Activated CD4-positive, alpha-beta memory T cell treated with anti-CD3 and anti-CD28 coated beads for 36 hours (primary cell): ENCODE measurements at regions not wholly inside any gene's neighbourhood (a gene's known extent, or its start where the extent isn't known, plus 50 kb on each side); places are given as distances from the start of the nearest gene placed in this dataset.
"Not testable (repeated sequence)": the region's sequence is repeated elsewhere in the genome, so short reads cannot be mapped to it uniquely, and the experiment has no call there.

Experiments used
- CTCF ChIA-PET: fragments of 350-600 bp; sonication (Branson Sonifier 250); formaldehyde crosslinking; loops from one replicate; lab custom pipeline; 2021; ENCODE audit warnings: antibody characterized with exemption, inconsistent platforms; lab: Charles Lee
- POLR2A ChIA-PET: fragments of 350-600 bp; sonication (Branson Sonifier 250); formaldehyde crosslinking; loops from one replicate; lab custom pipeline; 2021; ENCODE audit warnings: antibody characterized with exemption; lab: Charles Lee
- DNase-seq: peaks from one replicate; pipeline ENCODE4 v3.0.0-alpha.2; 2020
- H3K27ac Mint-ChIP-seq: one replicate; pipeline ENCODE4 v1.8.0; 2021; ENCODE audit warnings: mixed read lengths
- H3K27me3 Mint-ChIP-seq: one replicate; pipeline ENCODE4 v1.8.0; 2021; ENCODE audit warnings: mixed read lengths
- H3K36me3 Mint-ChIP-seq: one replicate; pipeline ENCODE4 v1.8.0; 2021; ENCODE audit warnings: mixed read lengths
- H3K4me1 Mint-ChIP-seq: one replicate; pipeline ENCODE4 v1.8.0; 2021; ENCODE audit warnings: low read depth, mixed read lengths
- H3K4me3 Mint-ChIP-seq: one replicate; pipeline ENCODE4 v1.8.0; 2021; ENCODE audit warnings: mild to moderate bottlenecking, mixed read lengths
- H3K9me3 Mint-ChIP-seq: one replicate; pipeline ENCODE4 v1.8.0; 2021; ENCODE audit warnings: mixed read lengths
- intact Hi-C: fragments of 100-400 bp; cut with micrococcal nuclease; formaldehyde crosslinking; loops from one replicate; pipeline ENCODE4 v1.15.1; 2023

- intact Hi-C loops: no loop called here
- Mint-ChIP-seq H3K36me3 (no peaks in the 10 kb centered on the region), H3K4me3 (no peak overlapping the region), H3K27me3 (peaks cover 19% of the 10 kb centered on the region), H3K27ac (no peak overlapping the region), H3K4me1 (peaks cover 11% of the 10 kb centered on the region), H3K9me3 (no peaks in the 10 kb centered on the region)
- CTCF ChIA-PET: interaction anchor here (1.2 kb wide), 1 partner anchor 10 kb away, joined by 3 read pairs; no protein-coding TSS in a partner anchor
- DNase-seq: no peak
- POLR2A ChIA-PET: interaction anchor here (1.0 kb wide), 1 partner anchor 50 kb away, joined by 7 read pairs; the partner anchor contains the start of gene CAPRIN1
Measured at GRCh38 chr11:34001557-34002064, 49.9 kb upstream of the CAPRIN1 start.

- peaks cover 23% of the 10 kb centered on the region for H3K27me3 Mint-ChIP-seq
- no peak overlapping the region for H3K4me3 Mint-ChIP-seq
- CTCF ChIA-PET: interaction anchor here (0.6 to 0.7 kb wide), 2 partner anchors 17 to 382 kb away, joined by 3 read pairs; no protein-coding TSS in a partner anchor
- DNase-seq: no peak
- H3K27ac Mint-ChIP-seq: no peak overlapping the region
- POLR2A ChIA-PET: no interaction called here
- peaks cover 11% of the 10 kb centered on the region for H3K4me1 Mint-ChIP-seq
- H3K36me3 Mint-ChIP-seq: no peaks in the 10 kb centered on the region
- intact Hi-C loops: loop anchor here (5.0 kb wide), 2 partner anchors 68 to 173 kb away; no protein-coding TSS in a partner anchor
- no peaks in the 10 kb centered on the region for H3K9me3 Mint-ChIP-seq
Measured at GRCh38 chr11:33999393-33999792, 52.1 kb upstream of the CAPRIN1 start.

- no peak overlapping the region for H3K4me3 Mint-ChIP-seq
- no peak for DNase-seq
Measured at GRCh38 chr11:33997584-33998251, 53.8 kb upstream of the CAPRIN1 start.

GRCh38 chr11:33996498-33997454 is 54.8 kb upstream of the CAPRIN1 start:
- peak; percentile 81 for DNase-seq
- ChIA-PET CTCF (interaction anchor here (0.6 to 3.4 kb wide), 37 partner anchors 9 to 496 kb away, joined by 3 to 26 read pairs (median 4); partner anchors contain the start of genes ABTB2, CAPRIN1 and NAT10), POLR2A (interaction anchor here (0.6 kb wide), 1 partner anchor 103 kb away, joined by 3 read pairs; no protein-coding TSS in a partner anchor)
- Mint-ChIP-seq H3K27me3 (peaks cover 16% of the 10 kb centered on the region), H3K36me3 (no peaks in the 10 kb centered on the region), H3K4me1 (peaks cover 11% of the 10 kb centered on the region), H3K9me3 (no peaks in the 10 kb centered on the region), H3K27ac (no peak overlapping the region), H3K4me3 (no peak overlapping the region)
- intact Hi-C loops: loop anchor here (1.0 to 5.0 kb wide), 6 partner anchors 56 to 497 kb away; partner anchors contain the start of gene NAT10

More at GRCh38 chr11:33997584-33998251, 53.8 kb upstream of the CAPRIN1 start:
- CTCF ChIA-PET: interaction anchor here (0.6 to 3.4 kb wide), 25 partner anchors 10 to 495 kb away, joined by 3 to 26 read pairs (median 4); partner anchors contain the start of genes ABTB2, CAPRIN1 and NAT10
- intact Hi-C loops: loop anchor here (1.0 to 5.0 kb wide), 6 partner anchors 55 to 496 kb away; partner anchors contain the start of gene NAT10
- H3K36me3 Mint-ChIP-seq: no peaks in the 10 kb centered on the region
- H3K27me3 Mint-ChIP-seq: peaks cover 20% of the 10 kb centered on the region
- no peaks in the 10 kb centered on the region for H3K9me3 Mint-ChIP-seq
- H3K27ac Mint-ChIP-seq: no peak overlapping the region
- POLR2A ChIA-PET: no interaction called here
- H3K4me1 Mint-ChIP-seq: peaks cover 11% of the 10 kb centered on the region

GRCh38 chr11:33994937-33995336 is 56.6 kb upstream of the CAPRIN1 start:
- Mint-ChIP-seq H3K4me1 (peaks cover 15% of the 10 kb centered on the region), H3K27ac (no peak overlapping the region), H3K27me3 (peaks cover 15% of the 10 kb centered on the region), H3K4me3 (no peak overlapping the region), H3K36me3 (no peaks in the 10 kb centered on the region), H3K9me3 (no peaks in the 10 kb centered on the region)
- DNase-seq: no peak
- ChIA-PET CTCF (interaction anchor here (0.9 kb wide), 1 partner anchor 366 kb away, joined by 3 read pairs; no protein-coding TSS in a partner anchor), POLR2A (no interaction called here)
- intact Hi-C loops: loop anchor here (5.0 kb wide), 2 partner anchors 72 to 177 kb away; no protein-coding TSS in a partner anchor

- H3K9me3 Mint-ChIP-seq, H3K4me1 Mint-ChIP-seq, DNase-seq, H3K27ac Mint-ChIP-seq, H3K27me3 Mint-ChIP-seq, H3K36me3 Mint-ChIP-seq, intact Hi-C loops, POLR2A ChIA-PET, H3K4me3 Mint-ChIP-seq: not testable (repeated sequence)
- CTCF ChIA-PET: interaction anchor here (1.6 kb wide), 1 partner anchor 11 kb away, joined by 3 read pairs; no protein-coding TSS in a partner anchor
Measured at GRCh38 chr11:33991136-33991535, 60.4 kb upstream of the CAPRIN1 start.

- H3K27ac Mint-ChIP-seq, H3K36me3 Mint-ChIP-seq, H3K9me3 Mint-ChIP-seq, intact Hi-C loops, H3K4me3 Mint-ChIP-seq, H3K4me1 Mint-ChIP-seq, POLR2A ChIA-PET, H3K27me3 Mint-ChIP-seq, DNase-seq: not testable (repeated sequence)
- CTCF ChIA-PET: interaction anchor here (1.3 to 3.5 kb wide), 3 partner anchors 9 to 368 kb away, joined by 3 to 52 read pairs (median 5); partner anchors contain the start of gene ABTB2
Measured at GRCh38 chr11:33990131-33990530, 61.4 kb upstream of the CAPRIN1 start.

GRCh38 chr11:33989461-33989860 is 62.1 kb upstream of the CAPRIN1 start:
- intact Hi-C loops: no loop called here

GRCh38 chr11:33988586-33989370 is 62.8 kb upstream of the CAPRIN1 start:
- Mint-ChIP-seq H3K9me3 (no peaks in the 10 kb centered on the region), H3K27me3 (peaks cover 3% of the 10 kb centered on the region), H3K36me3 (no peaks in the 10 kb centered on the region), H3K4me1 (peaks cover 4% of the 10 kb centered on the region), H3K4me3 (no peak overlapping the region), H3K27ac (no peak overlapping the region)
- ChIA-PET POLR2A (interaction anchor here (0.6 kb wide), 1 partner anchor 9 kb away, joined by 3 read pairs; no protein-coding TSS in a partner anchor), CTCF (interaction anchor here (0.7 to 3.5 kb wide), 22 partner anchors 8 to 369 kb away, joined by 3 to 52 read pairs (median 4); partner anchors contain the start of gene ABTB2)
- intact Hi-C loops: loop anchor here (1.0 kb wide), 1 partner anchor 130 kb away; no protein-coding TSS in a partner anchor
- no peak for DNase-seq

More at GRCh38 chr11:33989461-33989860, 62.1 kb upstream of the CAPRIN1 start:
- Mint-ChIP-seq H3K4me1 (peaks cover 4% of the 10 kb centered on the region), H3K27me3 (peaks cover 3% of the 10 kb centered on the region), H3K4me3 (no peak overlapping the region), H3K36me3 (no peaks in the 10 kb centered on the region), H3K27ac (no peak overlapping the region), H3K9me3 (no peaks in the 10 kb centered on the region)
- POLR2A ChIA-PET: no interaction called here
- no peak for DNase-seq
- CTCF ChIA-PET: interaction anchor here (1.3 to 3.5 kb wide), 3 partner anchors 9 to 369 kb away, joined by 3 to 52 read pairs (median 5); partner anchors contain the start of gene ABTB2

- CTCF ChIA-PET: interaction anchor here (0.7 to 3.5 kb wide), 28 partner anchors 9 to 374 kb away, joined by 3 to 52 read pairs (median 4); partner anchors contain the start of gene ABTB2
- Mint-ChIP-seq H3K4me3 (no peak overlapping the region), H3K27me3 (peaks cover 3% of the 10 kb centered on the region), H3K36me3 (no peaks in the 10 kb centered on the region), H3K27ac (no peak overlapping the region), H3K9me3 (no peaks in the 10 kb centered on the region), H3K4me1 (peaks cover 4% of the 10 kb centered on the region)
- peak; percentile 73 for DNase-seq
- intact Hi-C loops: loop anchor here (1.0 kb wide), 1 partner anchor 130 kb away; no protein-coding TSS in a partner anchor
- POLR2A ChIA-PET: interaction anchor here (0.6 kb wide), 2 partner anchors 8 to 63 kb away, joined by 3 to 5 read pairs; no protein-coding TSS in a partner anchor
Measured at GRCh38 chr11:33987975-33988580, 63.5 kb upstream of the CAPRIN1 start.
